ENCODE measurements at regions not wholly inside any gene's neighbourhood (a gene's known extent, or its start where the extent isn't known, plus 50 kb on each side); places are given as distances from the start of the nearest gene placed in this dataset.
A peak's percentile ranks its signal among the peaks of the same experiment; 100 is the strongest.

DNA sequence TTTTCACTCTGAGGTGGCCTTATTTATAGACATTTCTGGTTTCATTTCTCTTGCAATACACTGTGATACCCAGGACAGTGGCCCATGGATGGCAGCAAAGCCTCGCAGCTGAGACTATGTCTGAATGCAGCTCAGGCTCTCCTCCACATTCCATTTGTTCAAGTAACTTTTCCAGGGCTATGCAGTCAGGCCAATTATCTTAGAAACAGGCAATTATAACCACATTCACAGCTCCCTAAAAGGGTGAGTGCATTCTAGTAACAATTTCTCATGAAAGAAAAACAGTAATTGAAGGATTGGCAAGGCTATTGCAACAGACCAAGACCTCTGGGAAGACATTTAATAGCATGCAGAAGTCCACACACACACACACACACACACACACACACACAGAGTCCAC is 264.0 kb downstream of the TBC1D4 start:
- H3K27me3 ChIP-seq (ENCODE audit: control insufficient read depth, insufficient read depth, low read length): no peaks in the 10 kb centered on the region
- no CpG with 5 or more reads among the region's 1 CpG for WGBS (ENCODE audit: insufficient coverage)
- H3K27ac ChIP-seq (ENCODE audit: low read length): no peak overlapping the region
- peaks cover 7% of the 10 kb centered on the region for H3K4me1 ChIP-seq (ENCODE audit: control insufficient read depth, insufficient read depth, low read length)
- DNase-seq: peak; percentile 60
- H3K36me3 ChIP-seq (ENCODE audit: control insufficient read depth, insufficient read depth, low read length): no peaks in the 10 kb centered on the region
- H3K4me3 ChIP-seq (ENCODE audit: low read length): no peak overlapping the region
- no peaks in the 10 kb centered on the region for H3K9me3 ChIP-seq (replicated peaks; ENCODE audit: control insufficient read depth, low read depth, low read length)

GRCh38 chr13:75216038-75216437 is 265.9 kb downstream of the TBC1D4 start:
- H3K27me3 ChIP-seq (ENCODE audit: control insufficient read depth, insufficient read depth, low read length): no peaks in the 10 kb centered on the region
- H3K4me3 ChIP-seq (ENCODE audit: low read length): no peak overlapping the region
- H3K36me3 ChIP-seq (ENCODE audit: control insufficient read depth, insufficient read depth, low read length): no peaks in the 10 kb centered on the region
- H3K27ac ChIP-seq (ENCODE audit: low read length): no peak overlapping the region
- no peaks in the 10 kb centered on the region for H3K9me3 ChIP-seq (replicated peaks; ENCODE audit: control insufficient read depth, low read depth, low read length)
- DNase-seq: peak; percentile 29
- H3K4me1 ChIP-seq (ENCODE audit: control insufficient read depth, insufficient read depth, low read length): peaks cover 7% of the 10 kb centered on the region
- 10% methylated on average over 4 of the region's 7 CpGs for WGBS (ENCODE audit: insufficient coverage)

- Histone ChIP-seq H3K4me3 (ENCODE audit: low read length) (no peak overlapping the region), H3K27me3 (ENCODE audit: control insufficient read depth, insufficient read depth, low read length) (no peaks in the 10 kb centered on the region), H3K27ac (ENCODE audit: low read length) (no peak overlapping the region), H3K36me3 (ENCODE audit: control insufficient read depth, insufficient read depth, low read length) (no peaks in the 10 kb centered on the region), H3K4me1 (ENCODE audit: control insufficient read depth, insufficient read depth, low read length) (peaks cover 7% of the 10 kb centered on the region), H3K9me3 (replicated peaks; ENCODE audit: control insufficient read depth, low read depth, low read length) (no peaks in the 10 kb centered on the region)
- no CpG with 5 or more reads among the region's 2 CpGs for WGBS (ENCODE audit: insufficient coverage)
- no peak for DNase-seq
Measured at GRCh38 chr13:75214846-75215245, 267.1 kb downstream of the TBC1D4 start.

- no CpG with 5 or more reads among the region's 3 CpGs for WGBS (ENCODE audit: insufficient coverage)
- no peak for DNase-seq
- H3K36me3 ChIP-seq (ENCODE audit: control insufficient read depth, insufficient read depth, low read length): no peaks in the 10 kb centered on the region
- peaks cover 3% of the 10 kb centered on the region for H3K4me1 ChIP-seq (ENCODE audit: control insufficient read depth, insufficient read depth, low read length)
- no peak overlapping the region for H3K4me3 ChIP-seq (ENCODE audit: low read length)
- no peaks in the 10 kb centered on the region for H3K27me3 ChIP-seq (ENCODE audit: control insufficient read depth, insufficient read depth, low read length)
- H3K27ac ChIP-seq (ENCODE audit: low read length): no peak overlapping the region
- peaks cover 10% of the 10 kb centered on the region for H3K9me3 ChIP-seq (replicated peaks; ENCODE audit: control insufficient read depth, low read depth, low read length)
Measured at GRCh38 chr13:75202981-75203380, 279.0 kb downstream of the TBC1D4 start.

- no peaks in the 10 kb centered on the region for H3K36me3 ChIP-seq (ENCODE audit: control insufficient read depth, insufficient read depth, low read length)
- DNase-seq: peak; percentile 46
- no peaks in the 10 kb centered on the region for H3K9me3 ChIP-seq (replicated peaks; ENCODE audit: control insufficient read depth, low read depth, low read length)
- 43% methylated on average over 1 of the region's 4 CpGs for WGBS (ENCODE audit: insufficient coverage)
- H3K4me1 ChIP-seq (ENCODE audit: control insufficient read depth, insufficient read depth, low read length): peaks cover 21% of the 10 kb centered on the region
- no peak overlapping the region for H3K4me3 ChIP-seq (ENCODE audit: low read length)
- no peaks in the 10 kb centered on the region for H3K27me3 ChIP-seq (ENCODE audit: control insufficient read depth, insufficient read depth, low read length)
- no peak overlapping the region for H3K27ac ChIP-seq (ENCODE audit: low read length)
Measured at GRCh38 chr13:75197803-75198202, 284.2 kb downstream of the TBC1D4 start.

GRCh38 chr13:75196147-75196837 is 285.7 kb downstream of the TBC1D4 start:
- DNase-seq: peak; percentile 59
- no peaks in the 10 kb centered on the region for H3K27me3 ChIP-seq (ENCODE audit: control insufficient read depth, insufficient read depth, low read length)
- peaks cover 21% of the 10 kb centered on the region for H3K4me1 ChIP-seq (ENCODE audit: control insufficient read depth, insufficient read depth, low read length)
- no peak overlapping the region for H3K4me3 ChIP-seq (ENCODE audit: low read length)
- no CpG with 5 or more reads among the region's 4 CpGs for WGBS (ENCODE audit: insufficient coverage)
- peak overlapping the region; percentile 23 for H3K27ac ChIP-seq (ENCODE audit: low read length)
- no peaks in the 10 kb centered on the region for H3K9me3 ChIP-seq (replicated peaks; ENCODE audit: control insufficient read depth, low read depth, low read length)
- no peaks in the 10 kb centered on the region for H3K36me3 ChIP-seq (ENCODE audit: control insufficient read depth, insufficient read depth, low read length)

GRCh38 chr13:75195495-75196146 is 286.3 kb downstream of the TBC1D4 start:
- H3K4me3 ChIP-seq (ENCODE audit: low read length): no peak overlapping the region
- 70% methylated on average over 5 of the region's 7 CpGs for WGBS (ENCODE audit: insufficient coverage)
- no peaks in the 10 kb centered on the region for H3K27me3 ChIP-seq (ENCODE audit: control insufficient read depth, insufficient read depth, low read length)
- H3K27ac ChIP-seq (ENCODE audit: low read length): peak overlapping the region; percentile 39
- H3K4me1 ChIP-seq (ENCODE audit: control insufficient read depth, insufficient read depth, low read length): peaks cover 21% of the 10 kb centered on the region
- peak; percentile 37 for DNase-seq
- H3K9me3 ChIP-seq (replicated peaks; ENCODE audit: control insufficient read depth, low read depth, low read length): no peaks in the 10 kb centered on the region
- no peaks in the 10 kb centered on the region for H3K36me3 ChIP-seq (ENCODE audit: control insufficient read depth, insufficient read depth, low read length)

- Histone ChIP-seq H3K9me3 (replicated peaks; ENCODE audit: control insufficient read depth, low read depth, low read length) (no peaks in the 10 kb centered on the region), H3K4me1 (ENCODE audit: control insufficient read depth, insufficient read depth, low read length) (peaks cover 21% of the 10 kb centered on the region), H3K36me3 (ENCODE audit: control insufficient read depth, insufficient read depth, low read length) (no peaks in the 10 kb centered on the region), H3K27me3 (ENCODE audit: control insufficient read depth, insufficient read depth, low read length) (no peaks in the 10 kb centered on the region), H3K27ac (ENCODE audit: low read length) (peak overlapping the region; percentile 39), H3K4me3 (ENCODE audit: low read length) (no peak overlapping the region)
- peak; percentile 43 for DNase-seq
- WGBS (ENCODE audit: insufficient coverage): 33% methylated on average over 1 of the region's 5 CpGs
Measured at GRCh38 chr13:75194717-75195462, 287.1 kb downstream of the TBC1D4 start.

- Histone ChIP-seq H3K4me1 (ENCODE audit: control insufficient read depth, insufficient read depth, low read length) (peaks cover 5% of the 10 kb centered on the region), H3K4me3 (ENCODE audit: low read length) (no peak overlapping the region), H3K27me3 (ENCODE audit: control insufficient read depth, insufficient read depth, low read length) (no peaks in the 10 kb centered on the region), H3K9me3 (replicated peaks; ENCODE audit: control insufficient read depth, low read depth, low read length) (peaks cover 10% of the 10 kb centered on the region), H3K27ac (ENCODE audit: low read length) (no peak overlapping the region), H3K36me3 (ENCODE audit: control insufficient read depth, insufficient read depth, low read length) (no peaks in the 10 kb centered on the region)
- WGBS (ENCODE audit: insufficient coverage): 13% methylated on average over 2 of the region's 2 CpGs
- DNase-seq: peak; percentile 38
Measured at GRCh38 chr13:75186379-75186778, 295.6 kb downstream of the TBC1D4 start.

- peak; percentile 40 for DNase-seq
- peaks cover 7% of the 10 kb centered on the region for H3K4me1 ChIP-seq (ENCODE audit: control insufficient read depth, insufficient read depth, low read length)
- H3K9me3 ChIP-seq (replicated peaks; ENCODE audit: control insufficient read depth, low read depth, low read length): peaks cover 10% of the 10 kb centered on the region
- no peaks in the 10 kb centered on the region for H3K27me3 ChIP-seq (ENCODE audit: control insufficient read depth, insufficient read depth, low read length)
- H3K36me3 ChIP-seq (ENCODE audit: control insufficient read depth, insufficient read depth, low read length): no peaks in the 10 kb centered on the region
- WGBS (ENCODE audit: insufficient coverage): no CpG with 5 or more reads among the region's 2 CpGs
- H3K4me3 ChIP-seq (ENCODE audit: low read length): no peak overlapping the region
- no peak overlapping the region for H3K27ac ChIP-seq (ENCODE audit: low read length)
Measured at GRCh38 chr13:75181906-75182305, 300.1 kb downstream of the TBC1D4 start.
